ENCODE measurements at regions not wholly inside any gene's neighbourhood (a gene's known extent, or its start where the extent isn't known, plus 50 kb on each side); places are given as distances from the start of the nearest gene placed in this dataset.

DNA sequence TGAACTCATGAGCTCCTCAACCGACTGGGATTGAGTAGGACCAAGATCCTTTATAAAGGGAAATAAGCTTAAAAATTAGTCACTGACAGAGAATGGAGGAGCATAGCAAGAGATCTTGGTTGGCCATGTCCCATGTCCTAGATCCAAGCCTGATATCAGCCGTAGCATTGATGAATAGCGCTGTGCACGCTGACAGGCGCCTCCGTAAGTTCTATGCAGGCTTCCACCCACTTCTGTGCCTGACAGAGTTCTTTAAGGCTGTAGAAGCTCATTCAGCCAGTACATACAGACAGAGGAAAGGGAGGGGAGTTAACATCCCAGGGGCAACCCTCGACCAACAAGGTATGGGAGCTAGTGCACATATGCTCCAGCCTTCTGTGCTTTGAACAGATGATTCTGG is 251.7 kb upstream of the TBC1D5 start:
- TF ChIP-seq, protein P1, sequence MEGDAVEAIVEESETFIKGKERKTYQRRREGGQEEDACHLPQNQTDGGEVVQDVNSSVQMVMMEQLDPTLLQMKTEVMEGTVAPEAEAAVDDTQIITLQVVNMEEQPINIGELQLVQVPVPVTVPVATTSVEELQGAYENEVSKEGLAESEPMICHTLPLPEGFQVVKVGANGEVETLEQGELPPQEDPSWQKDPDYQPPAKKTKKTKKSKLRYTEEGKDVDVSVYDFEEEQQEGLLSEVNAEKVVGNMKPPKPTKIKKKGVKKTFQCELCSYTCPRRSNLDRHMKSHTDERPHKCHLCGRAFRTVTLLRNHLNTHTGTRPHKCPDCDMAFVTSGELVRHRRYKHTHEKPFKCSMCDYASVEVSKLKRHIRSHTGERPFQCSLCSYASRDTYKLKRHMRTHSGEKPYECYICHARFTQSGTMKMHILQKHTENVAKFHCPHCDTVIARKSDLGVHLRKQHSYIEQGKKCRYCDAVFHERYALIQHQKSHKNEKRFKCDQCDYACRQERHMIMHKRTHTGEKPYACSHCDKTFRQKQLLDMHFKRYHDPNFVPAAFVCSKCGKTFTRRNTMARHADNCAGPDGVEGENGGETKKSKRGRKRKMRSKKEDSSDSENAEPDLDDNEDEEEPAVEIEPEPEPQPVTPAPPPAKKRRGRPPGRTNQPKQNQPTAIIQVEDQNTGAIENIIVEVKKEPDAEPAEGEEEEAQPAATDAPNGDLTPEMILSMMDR (IDR thresholded peaks at IDR 0.05 in 8 of 11, conservative IDR thresholded peaks at IDR 0.05 in 3 of 11): no peak
- TF ChIP-seq POLR2A (IDR thresholded peaks at IDR 0.05): no peak
